GM21786 (cell line): ENCODE measurements at regions not wholly inside any gene's neighbourhood (a gene's known extent, or its start where the extent isn't known, plus 50 kb on each side); places are given as distances from the start of the nearest gene placed in this dataset.

Source experiments
- ATAC-seq: cut with Tn5 transposase; IDR thresholded peaks from one replicate; pipeline ENCODE4 v1.9.1; 2021; ENCODE audit not compliant: unreplicated experiment

DNA sequence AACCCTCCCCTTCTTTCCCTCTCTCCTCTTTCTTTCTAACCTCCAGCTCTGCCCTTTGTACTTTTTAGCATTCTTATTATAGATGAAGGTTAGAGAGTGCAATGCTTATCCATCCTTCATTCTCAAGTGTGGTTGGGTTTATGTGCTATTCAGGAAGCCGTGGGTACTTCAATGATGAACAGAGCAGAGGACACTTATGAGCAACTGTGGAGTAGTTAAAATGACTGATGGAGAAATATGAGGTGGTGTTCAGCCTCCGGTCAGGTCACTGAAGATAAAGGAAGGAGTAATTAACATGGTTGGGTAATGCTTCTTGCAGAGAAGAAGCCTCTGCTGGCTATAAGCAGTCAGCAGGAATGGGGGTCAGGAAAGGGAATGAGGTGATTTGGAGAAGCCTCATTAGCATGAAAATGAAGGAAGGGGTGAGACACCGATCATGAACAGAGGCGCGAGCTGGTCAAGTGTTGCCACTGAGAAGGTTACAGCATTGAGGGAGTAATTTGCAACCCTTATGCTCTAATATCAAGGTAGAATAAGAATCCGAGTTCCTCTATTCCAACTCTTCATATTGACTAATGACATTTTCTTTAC is 174.7 kb downstream of the LPIN1 start:
- no peak for ATAC-seq

DNA sequence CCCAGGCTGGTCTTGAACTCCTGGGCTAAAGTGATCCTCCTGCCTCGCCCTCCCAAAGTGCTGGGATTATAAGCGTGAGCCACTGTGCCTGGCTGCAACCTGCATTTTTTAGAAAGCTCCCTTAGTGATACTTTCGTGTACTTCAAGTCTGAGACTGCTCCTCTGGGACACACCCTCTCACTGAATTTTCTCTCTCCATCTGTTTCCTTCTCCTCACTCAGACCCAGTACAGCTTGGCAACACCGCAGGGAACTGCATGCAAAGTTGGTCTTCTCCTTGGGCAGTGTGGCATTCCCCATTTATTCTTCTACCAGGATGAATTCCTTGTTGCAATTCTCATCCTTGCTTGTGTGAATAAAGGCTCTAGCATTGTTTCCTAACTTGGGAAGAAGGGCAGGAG is 175.9 kb downstream of the LPIN1 start:
- no peak for ATAC-seq

DNA sequence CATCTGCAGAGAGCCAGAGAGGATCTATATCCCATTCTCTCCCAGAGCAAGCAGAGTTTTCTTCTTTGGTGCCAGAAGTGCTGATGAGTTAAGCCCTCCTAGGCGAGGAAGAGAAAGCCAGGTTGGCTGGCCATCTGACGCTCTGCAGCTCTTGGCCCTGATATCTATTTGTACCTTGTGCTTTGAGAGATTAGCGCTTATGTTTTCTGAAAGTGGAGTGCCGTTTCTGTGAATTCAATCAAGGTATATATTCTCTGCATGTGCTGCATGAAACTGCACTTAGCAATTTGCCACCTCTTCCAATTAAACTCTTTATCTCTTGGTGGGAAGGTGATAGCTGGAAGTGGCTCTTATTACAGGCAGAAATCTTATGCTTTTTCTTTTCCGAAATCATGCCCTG is 177.5 kb downstream of the LPIN1 start:
- ATAC-seq, result no peak

DNA sequence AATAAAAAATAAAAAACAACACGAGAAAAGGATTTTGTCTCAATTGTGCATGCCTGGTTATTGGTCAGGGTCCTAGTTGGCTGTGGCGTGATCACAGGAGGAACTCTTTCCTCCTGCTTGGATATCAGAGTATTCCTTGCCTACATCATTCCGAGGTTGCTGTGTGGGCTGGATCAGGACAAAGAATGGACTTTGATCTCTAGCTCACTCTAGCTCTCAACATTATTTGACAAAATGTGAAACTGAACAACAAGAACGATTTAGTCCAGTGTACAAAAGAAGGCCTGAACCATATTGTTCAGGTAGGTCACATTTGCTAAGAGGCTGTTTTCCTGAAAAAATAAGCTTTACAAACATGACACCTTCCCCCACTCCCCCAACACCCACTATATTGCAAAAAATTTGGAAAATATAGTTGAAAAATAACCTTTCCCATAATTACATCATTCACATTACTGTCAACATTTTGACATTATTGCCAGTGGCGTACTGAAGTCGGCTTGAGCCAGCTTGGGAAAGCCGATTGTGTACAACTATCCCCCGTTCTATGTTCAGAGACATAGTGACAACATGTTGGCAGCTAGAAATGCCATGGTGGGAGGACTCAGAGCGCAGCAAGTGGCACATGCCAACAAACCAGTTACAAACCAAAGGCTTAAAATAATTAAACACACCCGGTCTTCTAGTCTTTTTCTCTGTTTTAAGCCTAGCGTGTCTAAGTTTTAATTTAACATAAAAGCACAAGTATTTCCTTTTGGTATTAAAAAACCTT is 179.0 kb downstream of the LPIN1 start:
- ATAC-seq, result no peak

DNA sequence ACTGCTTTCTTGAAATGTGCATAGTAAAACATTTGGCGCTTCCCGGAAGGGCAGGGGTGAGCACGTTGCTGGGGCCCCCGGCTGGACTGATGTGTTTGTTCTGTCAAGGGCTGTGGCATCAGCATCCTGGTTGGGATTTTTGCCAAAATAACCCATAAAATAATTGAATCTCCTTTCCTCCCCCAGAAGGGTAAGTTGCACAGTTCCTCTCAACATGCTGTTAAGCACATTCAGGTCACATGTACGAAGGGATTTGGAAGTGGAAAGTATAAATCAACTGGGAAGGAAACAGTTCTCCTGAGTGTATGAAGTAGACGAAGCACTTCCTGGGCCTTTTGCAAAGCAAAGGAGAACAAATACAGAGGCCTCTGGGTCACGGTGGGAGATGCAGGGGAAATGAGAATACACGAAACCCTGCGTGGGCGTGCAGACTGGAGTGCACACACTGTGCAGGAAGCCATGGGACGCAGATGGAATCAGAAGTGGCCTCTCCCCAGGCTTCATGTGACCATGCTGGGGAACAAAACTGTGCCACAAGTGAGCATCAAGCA is 183.9 kb downstream of the LPIN1 start:
- no peak for ATAC-seq

DNA sequence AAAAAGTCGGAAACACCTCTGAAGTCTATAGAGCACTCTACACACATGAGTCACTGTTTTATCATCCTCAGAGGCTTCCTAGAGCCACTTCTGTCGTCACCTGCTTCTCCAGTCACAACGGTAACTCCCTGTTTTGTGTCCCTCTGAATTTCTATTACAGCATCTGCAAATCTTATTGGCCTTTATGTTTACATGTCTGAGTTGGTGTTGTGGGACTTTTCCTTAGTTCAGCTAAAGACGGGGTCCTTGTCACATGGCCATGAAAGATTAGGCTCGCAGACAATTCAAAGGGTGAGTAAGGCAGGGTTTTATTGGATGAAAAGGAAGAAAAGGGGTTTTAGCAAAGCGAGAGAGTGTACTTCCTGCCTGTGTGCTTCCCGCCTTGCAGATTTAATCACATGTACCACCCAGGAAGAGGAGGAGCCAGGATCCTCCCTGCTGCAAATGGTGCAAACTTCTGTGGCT is 185.6 kb downstream of the LPIN1 start:
- ATAC-seq, result no peak

DNA sequence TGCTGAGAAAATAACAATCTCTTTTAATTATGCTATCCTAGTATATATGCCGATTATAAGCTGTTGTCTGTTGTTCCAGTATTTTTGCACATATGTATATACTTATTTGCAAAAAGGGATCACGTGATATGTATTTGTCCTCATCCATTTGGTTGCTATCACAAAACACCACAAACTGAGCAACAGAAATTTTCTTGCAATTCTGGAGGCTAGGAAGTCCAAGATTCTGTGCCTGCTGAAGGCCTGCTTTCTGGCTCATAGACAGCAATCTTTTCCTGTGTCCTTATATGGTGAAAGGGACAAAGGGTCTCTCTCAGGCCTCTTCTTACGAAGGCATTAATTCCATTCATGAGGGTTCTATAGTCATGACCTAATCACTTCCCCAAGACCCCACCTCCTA is 186.5 kb downstream of the LPIN1 start:
- ATAC-seq, result no peak

DNA sequence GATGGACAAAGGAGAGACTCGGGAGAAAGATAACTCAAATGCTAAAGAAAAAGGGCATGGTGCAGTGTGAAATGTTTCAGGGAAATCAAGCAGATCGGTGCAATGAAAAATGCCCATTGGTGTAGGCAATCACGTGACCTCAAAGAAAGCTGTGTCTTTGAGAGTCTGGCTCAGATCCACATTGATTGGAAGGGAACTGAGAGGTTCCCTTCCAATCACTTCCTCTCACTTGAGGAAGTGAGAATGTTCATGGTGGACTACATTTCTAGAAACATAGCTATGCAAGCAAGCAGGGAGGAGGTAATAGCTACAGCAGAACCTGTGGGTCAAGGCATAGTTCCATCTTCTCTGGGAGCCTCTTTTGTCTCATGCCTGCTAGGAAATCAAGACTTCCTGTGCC is 187.4 kb downstream of the LPIN1 start:
- peak; percentile 81 for ATAC-seq

DNA sequence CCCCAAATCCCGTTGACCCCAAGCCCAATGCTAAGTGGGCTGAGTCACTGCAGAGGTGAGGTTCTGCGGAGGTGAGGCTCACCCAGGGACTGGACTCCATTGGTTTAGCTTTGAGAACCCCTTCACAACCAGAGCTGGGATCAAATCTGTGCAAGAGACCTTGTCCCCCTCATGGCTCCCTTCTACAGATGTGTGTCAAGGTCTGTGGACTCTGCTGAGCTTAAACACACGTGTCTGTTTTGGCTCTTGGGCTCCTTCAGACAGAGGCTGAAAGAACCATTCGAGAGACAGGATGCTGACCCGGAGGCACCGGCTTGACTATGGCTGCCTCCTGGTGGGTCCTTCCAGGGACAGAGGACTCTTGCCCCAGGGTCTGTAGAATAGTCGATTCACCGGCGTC is 190.3 kb downstream of the LPIN1 start:
- no peak for ATAC-seq

DNA sequence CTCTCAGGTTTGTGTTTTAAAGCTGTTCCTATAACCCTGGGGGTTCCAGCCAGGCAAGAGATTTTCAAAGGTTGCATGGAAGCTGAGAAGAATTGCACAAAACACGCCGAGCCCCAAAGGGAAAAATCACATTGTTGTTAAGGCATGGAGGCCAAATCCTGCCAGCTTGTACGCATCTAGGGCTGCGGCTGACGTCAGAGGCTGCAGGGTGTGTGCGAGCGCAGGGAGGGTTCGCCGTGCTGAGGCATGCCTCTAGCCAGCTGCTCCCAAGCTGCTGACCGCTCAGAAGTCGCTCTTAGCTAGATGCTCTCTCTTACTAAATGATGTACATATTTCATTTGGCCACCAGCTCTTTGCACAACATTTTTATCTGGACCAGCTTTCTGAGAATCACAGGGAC is 191.8 kb downstream of the LPIN1 start:
- no peak for ATAC-seq

DNA sequence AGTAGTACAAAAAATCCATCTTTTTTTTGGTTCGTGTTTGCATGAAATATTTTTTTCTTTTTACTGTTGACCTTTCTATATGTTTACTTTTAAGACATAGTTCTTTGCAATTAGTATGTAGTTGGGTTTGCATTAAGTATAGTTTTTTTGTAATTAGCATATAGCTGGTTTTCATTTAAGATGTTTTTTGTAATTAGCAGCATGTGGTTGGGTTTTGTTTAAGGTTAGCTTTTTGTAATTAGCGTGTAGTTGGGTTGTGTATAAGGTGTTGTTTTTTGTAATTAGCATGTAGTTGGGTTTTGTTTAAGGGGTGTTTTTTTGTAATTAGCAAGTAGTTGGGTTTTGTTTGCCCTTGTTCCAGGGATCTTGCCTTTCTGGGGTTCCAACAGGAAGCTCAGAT is 193.1 kb downstream of the LPIN1 start:
- no peak for ATAC-seq

DNA sequence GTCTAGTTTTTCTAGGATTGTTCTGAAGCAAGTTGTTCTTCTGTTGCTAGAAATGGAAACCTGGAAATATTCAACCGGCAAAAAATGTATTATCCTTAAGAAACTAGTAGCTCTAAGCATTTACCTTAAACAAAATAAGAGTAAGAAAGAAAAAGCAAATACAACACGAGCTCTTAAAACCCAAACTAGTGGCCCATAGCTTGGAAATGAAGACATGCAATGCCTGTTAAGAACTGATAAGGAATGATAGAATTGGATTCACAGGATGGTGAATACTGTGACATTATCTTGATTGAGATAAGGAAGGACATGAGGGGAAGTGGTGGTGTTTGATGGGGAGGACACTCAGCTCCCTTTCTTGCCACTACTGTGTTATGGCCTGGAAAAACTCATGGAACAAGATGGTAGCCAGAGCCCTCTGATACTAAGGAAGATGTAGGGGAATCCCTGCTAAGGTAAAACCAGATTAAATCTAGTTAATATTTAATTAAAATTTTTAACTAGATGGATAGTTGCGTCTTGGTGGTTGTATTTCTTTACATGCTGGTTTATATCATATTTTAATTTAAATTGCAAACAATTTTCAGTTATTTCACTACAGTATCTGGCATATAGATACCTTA is 193.8 kb downstream of the LPIN1 start:
- no peak for ATAC-seq

DNA sequence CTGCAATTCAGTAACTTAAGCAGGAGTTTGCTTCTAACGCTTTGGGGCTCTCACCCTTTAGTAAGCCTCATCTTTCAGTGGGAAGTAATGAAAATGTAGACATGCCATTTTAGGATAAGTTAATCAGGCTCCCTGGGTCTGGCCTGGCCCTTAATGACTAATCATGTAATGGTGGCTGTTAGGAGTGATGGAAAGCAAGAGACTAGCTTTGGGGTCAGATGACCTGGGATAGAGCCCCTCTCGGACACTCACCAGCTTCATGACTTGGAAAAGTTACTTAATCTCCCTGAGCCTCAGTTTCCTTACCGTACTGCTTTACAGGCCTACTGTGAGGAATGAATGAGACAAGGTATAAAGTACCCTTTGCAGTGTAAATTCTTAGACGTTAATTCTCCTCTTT is 194.4 kb downstream of the LPIN1 start:
- no peak for ATAC-seq

DNA sequence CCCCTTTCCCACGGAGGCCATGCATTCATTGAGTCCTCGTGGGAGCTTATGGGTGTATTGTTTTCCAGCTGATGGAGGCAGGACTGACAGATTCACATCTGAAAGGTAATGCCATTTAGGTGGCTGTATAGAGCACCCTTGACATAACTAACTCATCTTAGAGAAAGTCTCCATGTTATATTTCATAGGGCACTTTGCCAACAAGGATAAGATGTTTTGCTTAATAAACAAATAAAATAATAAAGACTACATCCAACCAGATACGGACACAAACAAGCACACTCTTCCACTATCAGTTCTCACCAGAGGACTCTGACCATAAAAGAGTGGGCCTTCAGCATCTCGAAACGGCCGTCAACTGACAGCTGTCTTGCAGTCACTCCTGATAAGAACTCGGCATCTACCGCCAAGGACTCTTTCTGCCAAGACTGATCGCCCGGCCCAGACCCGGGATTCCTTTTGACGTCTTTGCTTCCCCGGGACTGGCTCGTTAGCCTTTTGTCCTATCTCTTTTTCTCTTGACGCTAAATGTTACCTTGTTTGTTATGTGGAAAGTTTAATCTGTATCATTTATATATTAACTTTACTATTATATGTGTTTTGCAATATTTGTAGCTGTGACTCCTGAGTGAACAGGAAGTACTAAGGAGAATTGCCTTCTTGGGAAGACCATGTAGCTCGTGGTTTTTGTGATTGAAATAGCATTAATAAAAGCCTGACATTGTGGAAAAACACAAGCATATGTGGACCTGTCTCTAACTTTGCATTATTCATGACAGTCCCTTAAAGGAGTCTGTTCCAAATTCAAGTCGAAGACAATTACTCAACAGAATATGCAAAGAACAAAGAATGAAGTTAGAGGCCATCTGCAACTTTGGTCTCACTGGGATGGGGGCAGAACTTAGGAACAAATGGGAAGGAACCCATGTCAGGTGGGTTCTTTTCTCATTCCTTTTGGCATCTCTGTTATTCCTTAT is 195.1 kb downstream of the LPIN1 start:
- no peak for ATAC-seq

DNA sequence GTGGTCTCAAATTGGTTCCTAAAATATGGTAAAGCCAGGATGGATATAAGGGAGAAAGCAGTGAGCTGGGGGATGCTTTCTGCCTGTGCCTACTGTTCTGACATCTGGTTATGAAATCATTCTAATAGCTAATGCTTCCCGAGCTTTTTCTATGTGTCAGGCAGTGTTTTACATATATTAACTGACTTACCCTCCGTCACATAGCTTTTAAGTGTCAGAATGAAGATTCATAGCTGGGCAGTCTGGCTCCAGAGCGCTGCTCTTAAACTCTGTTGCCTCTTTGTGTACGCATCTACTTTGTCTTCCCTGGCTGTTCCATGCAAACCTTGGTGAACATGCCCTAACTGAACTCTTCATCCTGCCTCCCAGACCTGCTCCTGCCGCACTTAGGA is 195.7 kb downstream of the LPIN1 start:
- no peak for ATAC-seq

DNA sequence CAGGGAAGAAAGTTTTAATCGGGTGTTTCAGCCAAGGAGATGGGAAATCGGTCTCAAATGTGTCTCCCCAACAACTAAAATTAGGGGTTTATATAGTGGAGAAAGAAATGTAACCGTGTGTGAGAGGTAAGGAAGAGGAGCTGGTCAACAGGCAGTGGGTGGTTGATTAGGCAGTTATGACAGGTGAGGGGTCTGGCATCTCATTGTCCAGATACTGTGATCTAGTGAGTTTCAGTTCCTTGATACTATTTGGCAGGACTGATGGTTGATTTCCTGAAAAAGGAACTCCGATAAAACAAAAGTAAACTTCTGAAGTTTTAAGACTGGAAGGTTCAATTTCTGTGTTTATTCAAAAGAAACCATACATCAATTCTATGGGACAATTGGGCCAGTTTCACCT is 197.9 kb downstream of the LPIN1 start:
- ATAC-seq, result no peak

DNA sequence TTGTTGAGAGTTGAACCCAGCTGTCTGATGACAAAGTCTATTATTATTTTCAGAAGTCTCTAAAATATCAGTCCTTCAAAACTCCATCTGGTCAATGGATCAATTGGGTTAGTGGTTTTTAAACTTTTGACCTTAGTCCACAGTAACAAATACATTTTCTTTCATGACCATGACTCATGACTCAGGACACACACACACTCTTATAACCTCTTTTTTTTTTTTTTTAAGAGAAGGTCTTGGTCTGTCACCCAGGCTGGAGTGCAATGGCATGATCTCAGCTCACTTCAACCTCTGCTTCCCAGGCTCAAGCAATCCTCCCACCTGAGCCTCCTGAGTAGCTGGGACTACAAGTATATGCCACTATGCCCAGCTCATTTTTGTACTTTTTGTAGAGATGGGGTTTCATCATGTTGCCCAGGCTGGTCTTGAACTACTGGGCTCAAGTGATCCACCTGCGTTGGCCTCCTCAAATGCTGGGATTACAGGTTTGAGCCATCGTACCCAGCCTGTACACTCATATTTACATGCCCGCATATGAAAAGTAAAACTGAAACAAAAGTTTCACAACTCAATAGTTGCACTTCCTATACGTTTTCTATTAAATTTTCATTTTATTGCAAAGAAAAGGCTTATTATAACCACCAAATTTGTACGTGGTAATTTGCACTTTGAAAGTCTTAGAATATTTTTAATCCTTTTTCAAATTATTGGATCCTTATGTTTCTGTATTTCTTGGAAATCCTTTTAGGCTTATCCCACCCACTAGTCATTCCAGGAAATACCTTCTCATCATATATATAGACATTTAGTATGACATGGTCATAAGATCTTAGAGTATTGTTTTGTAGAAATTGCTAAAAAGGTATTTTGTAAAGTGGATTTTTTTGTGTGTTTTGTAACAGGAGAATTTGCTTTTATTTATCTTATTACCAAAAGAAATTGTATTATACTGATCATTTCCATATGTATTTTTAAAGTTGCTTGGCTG is 199.0 kb downstream of the LPIN1 start:
- peak; percentile 90 for ATAC-seq

DNA sequence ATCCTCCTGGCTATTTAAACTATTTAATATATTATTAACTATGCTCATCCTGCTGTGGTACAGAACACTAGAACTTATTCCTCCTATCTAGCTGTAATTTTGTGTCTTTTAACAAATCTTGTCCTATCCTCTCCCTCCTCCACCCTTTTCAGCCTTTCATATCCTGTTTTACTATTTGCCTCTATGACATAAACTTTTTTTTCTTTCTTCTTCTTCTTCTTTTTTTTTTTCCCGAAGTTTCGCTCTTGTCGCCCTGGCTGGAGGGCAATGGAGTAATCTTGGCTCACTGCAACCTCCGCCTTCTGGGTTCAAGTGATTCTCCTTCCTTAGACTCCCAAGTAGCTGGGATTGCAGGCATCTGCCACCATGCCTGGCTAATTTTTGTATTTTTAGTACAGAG is 201.5 kb downstream of the LPIN1 start:
- no peak for ATAC-seq

DNA sequence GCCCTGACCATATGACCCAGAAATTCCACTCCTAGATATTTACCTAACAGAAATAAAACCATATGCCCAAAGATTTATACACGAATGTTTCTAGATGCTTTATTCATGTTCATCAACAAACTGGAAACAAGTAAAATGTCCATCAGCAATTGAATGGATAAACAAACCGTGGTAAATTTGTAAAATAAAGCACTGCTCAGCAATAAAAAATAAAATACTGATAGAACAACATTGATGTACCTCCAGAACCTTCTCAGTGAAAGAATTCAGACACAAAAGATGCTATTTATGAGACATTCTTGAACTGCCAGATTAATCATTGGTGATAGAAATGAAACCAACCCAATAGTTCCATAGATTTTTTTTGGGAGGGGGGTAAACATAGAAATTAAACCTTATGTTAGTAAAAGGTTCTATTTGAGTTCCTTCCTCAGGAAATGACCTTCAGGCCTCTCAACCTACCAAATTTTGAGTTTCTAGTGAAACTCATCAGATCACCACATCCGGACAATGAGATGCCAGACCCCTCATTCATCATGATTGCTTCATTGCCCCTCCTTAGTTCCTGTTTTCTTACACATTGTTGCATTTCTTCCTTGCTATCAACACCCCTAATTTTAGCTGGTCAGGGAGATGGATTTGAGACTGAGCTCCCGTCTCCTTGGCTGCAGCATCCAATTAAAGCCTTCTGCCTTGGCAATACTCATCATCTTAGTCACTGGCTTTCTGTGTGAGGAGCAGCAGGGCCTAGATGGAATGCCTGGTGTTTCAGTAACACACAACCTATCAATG is 203.5 kb downstream of the LPIN1 start:
- no peak for ATAC-seq
